H9 (cell line): ENCODE measurements at regions not wholly inside any gene's neighbourhood (a gene's known extent, or its start where the extent isn't known, plus 50 kb on each side); places are given as distances from the start of the nearest gene placed in this dataset.

Experiments used
- DNase-seq: peaks from one replicate; pipeline ENCODE4 v3.0.0-alpha.2; 2017
- H2AFZ ChIP-seq: one replicate; pipeline ENCODE4 v1.6.1; 2013; ENCODE audit warnings: mild to moderate bottlenecking, low read length, control low read depth, moderate library complexity
- H2AK5ac ChIP-seq: 2 replicates; pipeline ENCODE4 v1.6.1; 2013; ENCODE audit warnings: low read length, control low read depth, mixed read lengths; ENCODE audit not compliant: insufficient read length
- H2BK120ac ChIP-seq: one replicate; pipeline ENCODE4 v1.6.1; 2013; ENCODE audit warnings: low read depth, mild to moderate bottlenecking, low read length, control low read depth, inconsistent platforms; ENCODE audit not compliant: poor library complexity, severe bottlenecking
- H2BK12ac ChIP-seq: 2 replicates; pipeline ENCODE4 v1.6.1; 2013; ENCODE audit warnings: low read length, control low read depth, mixed read lengths, low read depth; ENCODE audit not compliant: insufficient read length
- H2BK15ac ChIP-seq: 2 replicates; pipeline ENCODE4 v1.6.1; 2013; ENCODE audit warnings: low read depth, low read length, control low read depth
- H2BK20ac ChIP-seq: one replicate; pipeline ENCODE4 v1.6.1; 2013; ENCODE audit warnings: low read depth, mild to moderate bottlenecking, low read length, control low read depth, inconsistent platforms; ENCODE audit not compliant: poor library complexity, severe bottlenecking
- H2BK5ac ChIP-seq: 2 replicates; pipeline ENCODE4 v1.6.1; 2013; ENCODE audit warnings: low read length, control low read depth, mixed read lengths; ENCODE audit not compliant: insufficient read length
- H3K14ac ChIP-seq: 2 replicates; pipeline ENCODE4 v1.6.1; 2013; ENCODE audit warnings: low read length, control low read depth; ENCODE audit not compliant: insufficient read depth
- H3K18ac ChIP-seq: 2 replicates; pipeline ENCODE4 v1.6.1; 2013; ENCODE audit warnings: low read depth, mild to moderate bottlenecking, mixed read lengths, low read length, control low read depth; ENCODE audit not compliant: insufficient read length
- H3K23ac ChIP-seq: 2 replicates; pipeline ENCODE4 v1.6.1; 2013; ENCODE audit warnings: low read length, control low read depth, mixed read lengths, low read depth; ENCODE audit not compliant: insufficient read length
- H3K23me2 ChIP-seq: 2 replicates; pipeline ENCODE4 v1.6.1; 2013; ENCODE audit warnings: low read depth, mild to moderate bottlenecking, mixed read lengths, low read length, control low read depth; ENCODE audit not compliant: insufficient read length, poor library complexity, severe bottlenecking
- H3K27ac ChIP-seq: 2 replicates; pipeline ENCODE4 v1.5.1; 2013; ENCODE audit warnings: low read length, control low read depth, mixed read lengths, low read depth; ENCODE audit not compliant: insufficient read length
- H3K27me3 ChIP-seq: 2 replicates; pipeline ENCODE4 v1.6.1; 2013; ENCODE audit warnings: low read length, control low read depth, inconsistent platforms; ENCODE audit not compliant: insufficient read depth
- H3K4ac ChIP-seq: 2 replicates; pipeline ENCODE4 v1.6.1; 2013; ENCODE audit warnings: low read depth, mild to moderate bottlenecking, control low read depth, inconsistent platforms, low read length, moderate library complexity
- H3K4me1 ChIP-seq: 2 replicates; pipeline ENCODE4 v1.6.1; 2013; ENCODE audit warnings: low read length, control low read depth, inconsistent platforms; ENCODE audit not compliant: insufficient read depth
- H3K4me2 ChIP-seq: 2 replicates; pipeline ENCODE4 v1.6.1; 2013; ENCODE audit warnings: low read length, control low read depth, mixed read lengths; ENCODE audit not compliant: insufficient read length, insufficient read depth
- H3K56ac ChIP-seq: 2 replicates; pipeline ENCODE4 v1.6.1; 2013; ENCODE audit warnings: low read depth, mild to moderate bottlenecking, mixed read lengths, low read length, control low read depth; ENCODE audit not compliant: insufficient read length
- H3K79me1 ChIP-seq: 2 replicates; pipeline ENCODE4 v1.6.1; 2013; ENCODE audit warnings: low read depth, mild to moderate bottlenecking, moderate library complexity, low read length, control low read depth, inconsistent platforms; ENCODE audit not compliant: insufficient read depth, poor library complexity, severe bottlenecking
- H3K79me2 ChIP-seq: 2 replicates; pipeline ENCODE4 v1.6.1; 2013; ENCODE audit warnings: low read length, control low read depth, inconsistent platforms; ENCODE audit not compliant: insufficient read depth
- H3K9ac ChIP-seq: 2 replicates; pipeline ENCODE4 v1.6.1; 2013; ENCODE audit warnings: low read length, control low read depth, mixed read lengths; ENCODE audit not compliant: insufficient read length; ENCODE audit errors: extremely low read depth
- H3K9me3 ChIP-seq: one replicate; pipeline ENCODE4 v1.6.1; 2013; ENCODE audit warnings: low read depth, low read length, inconsistent platforms; ENCODE audit not compliant: control insufficient read depth
- H3T11ph ChIP-seq: one replicate; pipeline ENCODE4 v1.6.1; 2013; ENCODE audit warnings: mild to moderate bottlenecking, low read length, control low read depth, inconsistent platforms
- H4K20me1 ChIP-seq: one replicate; pipeline ENCODE4 v1.6.1; 2013; ENCODE audit not compliant: control insufficient read depth, insufficient read length, insufficient read depth
- H4K5ac ChIP-seq: 2 replicates; pipeline ENCODE4 v1.6.1; 2013; ENCODE audit warnings: low read depth, mild to moderate bottlenecking, mixed read lengths, low read length, control low read depth; ENCODE audit not compliant: insufficient read length
- H4K8ac ChIP-seq: replicated peaks from 2 replicates; pipeline ENCODE4 v1.6.1; 2013; ENCODE audit warnings: low read length, control low read depth, mixed read lengths, low read depth; ENCODE audit not compliant: insufficient read length
- H4K91ac ChIP-seq: 2 replicates; pipeline ENCODE4 v1.6.1; 2013; ENCODE audit warnings: low read depth, mild to moderate bottlenecking, moderate library complexity, mixed read lengths, low read length, control low read depth; ENCODE audit not compliant: insufficient read length
- H3K27ac Mint-ChIP-seq, 3 experiments: 2 replicates in 2 of 3; 3 replicates in 1 of 3; pipeline ENCODE4 v1.8.0; 2020 to 2021; ENCODE audit warnings: mixed read lengths in 3 of 3, mild to moderate bottlenecking in 1 of 3, moderate library complexity in 1 of 3
- H3K27me3 Mint-ChIP-seq: 2 replicates; pipeline ENCODE4 v1.8.0; 2021; ENCODE audit warnings: low read depth, mild to moderate bottlenecking, moderate library complexity, mixed read lengths
- H3K36me3 Mint-ChIP-seq, 3 experiments: 2 replicates in 2 of 3; 3 replicates in 1 of 3; pipeline ENCODE4 v1.8.0; 2020 to 2021; ENCODE audit warnings: low read depth in 3 of 3, mixed read lengths in 3 of 3; ENCODE audit not compliant: insufficient read depth in 1 of 3
- H3K4me1 Mint-ChIP-seq, 2 experiments: 2 replicates each; pipeline ENCODE4 v1.8.0; 2020; ENCODE audit warnings: mixed read lengths in 2 of 2
- H3K4me3 Mint-ChIP-seq, 2 experiments: 2 replicates in 1 of 2; 3 replicates in 1 of 2; pipeline ENCODE4 v1.8.0; 2020 to 2021; ENCODE audit warnings: mild to moderate bottlenecking in 2 of 2, mixed read lengths in 2 of 2, moderate library complexity in 1 of 2
- H3K9me3 Mint-ChIP-seq, 2 experiments: 2 replicates in 1 of 2; 3 replicates in 1 of 2; pipeline ENCODE4 v1.8.0; 2020; ENCODE audit warnings: mild to moderate bottlenecking in 2 of 2, mixed read lengths in 2 of 2, moderate library complexity in 1 of 2
- CTCF ChIP-seq: fragments of 200-600 bp; sonication (generic); conservative IDR thresholded peaks from 3 replicates; pipeline ENCODE4 v1.8.0; 2021; ENCODE audit warnings: antibody characterized with exemption, mild to moderate bottlenecking
- WGBS: extraction: QIAGEN DNeasy Blood & Tissue Kit; methylation state at CpG from one replicate; pipeline ENCODE4 v1.1.7; 2013; ENCODE audit warnings: missing lambda C conversion rate, low lambda C conversion rate, mixed read lengths; ENCODE audit not compliant: insufficient read length; ENCODE audit errors: extremely low coverage; 5-methylcytosine and 5-hydroxymethylcytosine counted together

- Mint-ChIP-seq H3K36me3 (peaks cover 7 to 13% (median 11%) of the 10 kb centered on the region in 3 experiments), H3K4me1 (no peaks in the 10 kb centered on the region), H3K27ac (no peak overlapping the region), H3K9me3 (peaks cover 10 to 21% of the 10 kb centered on the region in 2 experiments), H3K4me3 (no peak overlapping the region), H3K27me3 (no peaks in the 10 kb centered on the region)
- no peak overlapping the region for H4K8ac ChIP-seq
- H2AFZ ChIP-seq = no peak overlapping the region
- no peak overlapping the region for H3T11ph ChIP-seq
- TF ChIP-seq CTCF = no peak
- H3K4me1 ChIP-seq = no peaks in the 10 kb centered on the region
- H2BK5ac ChIP-seq = no peak overlapping the region
- H3K14ac ChIP-seq = no peak overlapping the region
- H2BK12ac ChIP-seq = no peak overlapping the region
- no peaks in the 10 kb centered on the region for H3K23me2 ChIP-seq
- no peak for DNase-seq
- no peaks in the 10 kb centered on the region for H3K79me1 ChIP-seq
- no peak overlapping the region for H2BK120ac ChIP-seq
- no peak overlapping the region for H3K56ac ChIP-seq
- WGBS = no CpG with 5 or more reads among the region's 1 CpG
- no peak overlapping the region for H3K18ac ChIP-seq
- H3K9me3 ChIP-seq = no peaks in the 10 kb centered on the region
- H3K23ac ChIP-seq = no peak overlapping the region
- no peaks in the 10 kb centered on the region for H3K79me2 ChIP-seq
- no peaks in the 10 kb centered on the region for H4K20me1 ChIP-seq
- no peak overlapping the region for H4K91ac ChIP-seq
- no peak overlapping the region for H3K9ac ChIP-seq
- H3K4ac ChIP-seq = no peak overlapping the region
- no peak overlapping the region for H2BK20ac ChIP-seq
- no peak overlapping the region for H3K4me2 ChIP-seq
- H3K27ac ChIP-seq = no peak overlapping the region
- H3K27me3 ChIP-seq = no peaks in the 10 kb centered on the region
- no peak overlapping the region for H4K5ac ChIP-seq
- H2BK15ac ChIP-seq = no peak overlapping the region
- no peak overlapping the region for H2AK5ac ChIP-seq
Observed at GRCh38 chr1:73910466-73910865, 287.5 kb downstream of the LRRIQ3 start.
